ENCODE measurements at regions not wholly inside any gene's neighbourhood (a gene's known extent, or its start where the extent isn't known, plus 50 kb on each side); places are given as distances from the start of the nearest gene placed in this dataset.
A peak's percentile ranks its signal among the peaks of the same experiment; 100 is the strongest.
"Not testable (repeated sequence)": the region's sequence is repeated elsewhere in the genome, so short reads cannot be mapped to it uniquely, and the experiment has no call there.

DNA sequence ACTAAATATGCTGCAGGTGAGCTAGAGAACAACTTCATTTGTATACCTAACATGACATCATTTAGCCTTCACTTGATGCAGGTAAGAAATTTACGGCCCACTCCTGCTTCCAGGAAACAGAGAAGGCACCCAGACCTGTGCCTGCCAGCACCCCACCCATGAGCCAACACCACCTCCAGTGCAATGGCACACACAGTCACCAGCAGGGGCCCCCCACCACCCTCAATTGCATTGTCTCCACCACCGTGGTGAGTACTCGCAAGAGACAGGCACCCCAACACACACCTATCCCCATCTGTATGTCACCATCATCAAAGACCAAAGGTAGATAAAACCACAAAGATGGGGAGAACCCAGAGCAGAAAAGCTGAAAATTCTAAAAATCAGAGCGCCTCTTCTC lies 107.6 kb downstream of the KLHL28 start:
- no peak for TF ChIP-seq CTCF (IDR thresholded peaks at IDR 0.05; ENCODE audit: control extremely low read depth, extremely low read depth)
- no peak for ATAC-seq (ENCODE audit: insufficient read depth, low FRiP score)
- no peaks in the 10 kb centered on the region for H3K27me3 ChIP-seq (ENCODE audit: control insufficient read depth in 3 of 3, insufficient read depth in 3 of 3, low read length in 2 of 3)
- DNase-seq: no peak
- H3K27ac ChIP-seq (ENCODE audit: low read depth in 1 of 2, low read length in 1 of 2): no peak overlapping the region
- no peak overlapping the region for H3K4me3 ChIP-seq
- H3K36me3 ChIP-seq (ENCODE audit: control insufficient read depth in 4 of 4, insufficient read depth in 4 of 4, low read length in 4 of 4): no peaks in the 10 kb centered on the region
- no peaks in the 10 kb centered on the region for H3K4me1 ChIP-seq (ENCODE audit: control insufficient read depth in 5 of 5, insufficient read depth in 5 of 5, low read length in 5 of 5)
- no peak overlapping the region for H3K9ac ChIP-seq (ENCODE audit: insufficient read depth in 1 of 2, low read length in 2 of 2)
- 89 to 91% methylated on average over 4 of the region's 4 CpGs for WGBS, 2 donors
- peaks cover 0 to under 1% (median 0%) of the 10 kb centered on the region in 4 donors for H3K9me3 ChIP-seq (ENCODE audit: control insufficient read depth in 4 of 4, insufficient read depth in 3 of 4, low read length in 3 of 4)

DNA sequence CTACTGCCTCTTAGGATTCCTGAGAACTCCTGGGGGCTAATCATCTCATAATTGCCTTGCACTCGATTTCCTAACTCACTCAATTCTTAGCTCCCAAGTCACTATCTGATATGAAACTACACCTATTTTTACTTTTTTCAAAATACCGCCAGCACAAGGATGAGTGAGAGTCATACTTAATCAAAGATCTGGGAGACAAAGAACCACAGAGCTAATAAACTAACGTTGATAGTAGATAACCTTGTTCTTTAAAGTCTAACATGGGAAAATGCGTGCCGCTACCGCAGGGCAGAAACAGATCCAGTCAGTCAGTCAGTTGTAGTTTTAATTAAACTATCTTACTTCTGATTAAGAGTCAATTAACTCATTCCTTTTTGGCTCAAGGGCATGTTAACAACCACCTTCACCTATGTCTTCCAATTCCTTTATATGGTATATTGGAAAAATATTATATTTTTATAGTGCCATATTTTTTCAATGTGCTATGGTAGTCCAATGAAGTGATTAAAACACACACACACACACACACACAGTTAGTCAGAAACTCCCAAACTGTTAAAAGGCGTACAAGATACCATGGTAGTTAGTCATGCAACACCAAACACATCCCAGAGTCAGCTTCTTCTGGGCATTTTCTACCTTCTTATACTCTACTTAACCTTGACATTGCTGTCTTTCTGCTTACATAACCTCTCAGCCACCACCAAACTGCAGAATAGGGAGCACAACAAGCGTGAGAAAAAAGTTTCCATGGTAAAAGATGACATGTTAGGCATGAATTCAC lies 114.0 kb downstream of the KLHL28 start:
- no peak for ATAC-seq (ENCODE audit: insufficient read depth, low FRiP score)
- no peaks in the 10 kb centered on the region for H3K4me1 ChIP-seq (ENCODE audit: control insufficient read depth in 5 of 5, insufficient read depth in 5 of 5, low read length in 5 of 5)
- H3K27me3 ChIP-seq (ENCODE audit: control insufficient read depth in 3 of 3, insufficient read depth in 3 of 3, low read length in 2 of 3): no peaks in the 10 kb centered on the region
- no peak for TF ChIP-seq CTCF (IDR thresholded peaks at IDR 0.05; ENCODE audit: control extremely low read depth, extremely low read depth)
- H3K9me3 ChIP-seq (ENCODE audit: control insufficient read depth in 4 of 4, insufficient read depth in 3 of 4, low read length in 3 of 4): no peaks in the 10 kb centered on the region
- H3K4me3 ChIP-seq: no peak overlapping the region
- H3K27ac ChIP-seq (ENCODE audit: low read depth in 1 of 2, low read length in 1 of 2): no peak overlapping the region
- no peak overlapping the region for H3K9ac ChIP-seq (ENCODE audit: insufficient read depth in 1 of 2, low read length in 2 of 2)
- no peaks in the 10 kb centered on the region for H3K36me3 ChIP-seq (ENCODE audit: control insufficient read depth in 4 of 4, insufficient read depth in 4 of 4, low read length in 4 of 4)
- DNase-seq: no peak
- 78 to 82% methylated on average over 8 of the region's 8 CpGs for WGBS, 2 donors

DNA sequence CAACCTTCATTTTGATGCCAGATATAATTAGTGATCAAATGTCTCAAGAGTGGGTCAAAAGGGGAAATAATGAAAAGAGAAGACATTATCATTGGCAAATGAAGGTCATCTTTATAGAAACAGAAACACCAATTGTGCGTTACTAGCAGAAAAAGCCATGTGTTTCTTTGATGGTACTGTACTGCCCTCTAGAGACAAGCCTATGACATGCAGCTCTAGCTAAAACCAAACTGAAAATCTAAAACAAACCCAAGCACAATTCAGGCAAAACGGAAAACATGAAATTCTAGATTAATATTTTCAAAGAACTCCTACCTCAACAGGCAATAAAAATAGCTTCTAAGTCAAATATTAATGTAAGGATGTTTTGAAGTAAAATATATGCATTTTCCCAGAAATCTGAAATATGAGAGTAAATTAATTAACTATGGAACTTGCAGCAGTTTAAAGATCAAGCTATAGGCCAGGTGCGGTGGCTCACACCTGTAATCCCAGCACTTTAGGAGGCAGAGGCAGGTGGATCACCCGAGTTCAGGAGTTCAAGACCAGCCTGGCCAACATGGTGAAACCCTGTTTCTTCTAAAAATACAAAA lies 115.4 kb downstream of the KLHL28 start:
- WGBS, 2 donors: 23 to 31% methylated on average over 4 of the region's 4 CpGs
- no peaks in the 10 kb centered on the region for H3K9me3 ChIP-seq (ENCODE audit: control insufficient read depth in 4 of 4, insufficient read depth in 3 of 4, low read length in 3 of 4)
- no peaks in the 10 kb centered on the region for H3K4me1 ChIP-seq (ENCODE audit: control insufficient read depth in 5 of 5, insufficient read depth in 5 of 5, low read length in 5 of 5)
- peak overlapping the region in 1 of 2 donors; percentile 17 for H3K9ac ChIP-seq (ENCODE audit: insufficient read depth in 1 of 2, low read length in 2 of 2)
- DNase-seq (peak in 2 of 3 donors; percentile 70 to 80), ATAC-seq (ENCODE audit: insufficient read depth, low FRiP score) (no peak)
- H3K36me3 ChIP-seq (ENCODE audit: control insufficient read depth in 4 of 4, insufficient read depth in 4 of 4, low read length in 4 of 4): no peaks in the 10 kb centered on the region
- H3K27ac ChIP-seq (ENCODE audit: low read depth in 1 of 2, low read length in 1 of 2): no peak overlapping the region
- H3K4me3 ChIP-seq: no peak overlapping the region
- TF ChIP-seq CTCF (IDR thresholded peaks at IDR 0.05; ENCODE audit: control extremely low read depth, extremely low read depth): peak; percentile 44
- H3K27me3 ChIP-seq (ENCODE audit: control insufficient read depth in 3 of 3, insufficient read depth in 3 of 3, low read length in 2 of 3): no peaks in the 10 kb centered on the region

DNA sequence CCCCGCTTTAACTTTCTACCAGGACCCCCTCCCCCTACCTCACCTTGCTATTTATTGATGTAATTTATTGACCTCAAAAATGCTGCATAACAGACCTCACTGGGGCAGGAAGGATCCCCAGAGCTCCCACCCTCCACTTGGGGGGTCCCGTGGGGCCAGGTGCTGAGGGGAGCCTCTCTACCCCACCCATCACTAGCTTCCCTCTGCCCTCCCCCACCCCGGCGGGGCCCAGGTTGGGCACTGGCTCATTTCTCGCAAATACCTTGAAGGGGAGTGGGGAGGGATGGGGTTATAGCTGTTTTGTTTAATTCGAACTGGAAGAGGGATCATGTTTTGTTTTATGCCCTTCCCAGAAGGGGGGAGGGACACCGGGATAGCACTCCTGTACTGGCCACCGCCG lies 125.8 kb downstream of the KLHL28 start:
- not testable (repeated sequence) for H3K9me3 ChIP-seq (ENCODE audit: control insufficient read depth in 4 of 4, insufficient read depth in 3 of 4, low read length in 3 of 4); H3K27ac ChIP-seq (ENCODE audit: low read depth in 1 of 2, low read length in 1 of 2); DNase-seq; H3K36me3 ChIP-seq (ENCODE audit: control insufficient read depth in 4 of 4, insufficient read depth in 4 of 4, low read length in 4 of 4); H3K4me1 ChIP-seq (ENCODE audit: control insufficient read depth in 5 of 5, insufficient read depth in 5 of 5, low read length in 5 of 5); H3K27me3 ChIP-seq (ENCODE audit: control insufficient read depth in 3 of 3, insufficient read depth in 3 of 3, low read length in 2 of 3); H3K9ac ChIP-seq (ENCODE audit: insufficient read depth in 1 of 2, low read length in 2 of 2); ATAC-seq (ENCODE audit: insufficient read depth, low FRiP score); H3K4me3 ChIP-seq
- 88 to 89% methylated on average over 9 of the region's 9 CpGs for WGBS, 2 donors
